ENCODE measurements at regions not wholly inside any gene's neighbourhood (a gene's known extent, or its start where the extent isn't known, plus 50 kb on each side); places are given as distances from the start of the nearest gene placed in this dataset.

DNA sequence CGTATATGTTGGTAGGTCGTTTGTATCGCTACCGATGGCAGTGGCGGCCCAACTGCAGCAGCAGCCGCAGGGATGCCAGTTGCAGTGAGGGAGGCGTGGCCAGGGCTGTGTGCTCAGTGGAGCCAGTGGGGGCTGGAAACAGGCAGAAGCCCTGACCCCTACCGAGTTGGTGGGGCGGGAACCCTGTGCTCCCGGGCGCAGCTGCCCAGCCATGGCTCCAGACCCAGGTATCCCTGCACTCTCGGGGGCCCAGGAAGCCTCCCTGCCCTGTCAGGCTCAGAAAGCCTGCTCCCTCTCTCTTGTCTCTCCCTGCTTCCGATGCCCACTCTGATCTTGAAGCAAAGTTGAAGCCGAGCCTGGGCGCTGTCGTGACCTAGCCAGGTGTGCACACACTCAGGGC lies 78.6 kb upstream of the ITGB1 start:
- no peak for TF ChIP-seq CTCF (IDR thresholded peaks at IDR 0.05; ENCODE audit: partially characterized antibody, unreplicated experiment)

DNA sequence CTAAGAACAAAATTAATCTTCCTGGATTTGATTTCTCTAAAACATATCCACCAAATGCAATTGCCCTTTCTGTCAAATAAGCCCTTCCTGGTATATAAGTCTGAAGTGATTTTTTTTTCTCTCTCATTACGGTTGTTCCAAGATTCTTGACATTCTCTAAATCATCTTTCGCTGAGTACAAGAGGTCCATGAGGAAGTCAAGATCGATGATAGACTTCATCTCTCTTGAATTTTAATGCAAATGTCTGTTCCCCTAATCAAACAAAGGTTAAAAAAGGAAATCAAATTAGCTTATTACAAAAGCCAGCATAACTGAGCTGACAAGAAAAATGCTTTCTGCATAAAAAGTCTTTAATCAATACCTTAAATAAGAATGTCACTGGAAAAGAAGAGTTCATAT lies 77.4 kb upstream of the ITGB1 start:
- no peak for DNase-seq
- H3K4me1 Mint-ChIP-seq (ENCODE audit: low read depth, unreplicated experiment), result no peaks in the 10 kb centered on the region
- TF ChIP-seq CTCF (IDR thresholded peaks at IDR 0.05; ENCODE audit: partially characterized antibody, unreplicated experiment), result no peak
- H3K36me3 Mint-ChIP-seq (ENCODE audit: unreplicated experiment), result no peaks in the 10 kb centered on the region
- no peak overlapping the region for H3K27ac Mint-ChIP-seq (ENCODE audit: unreplicated experiment)
- H3K27me3 Mint-ChIP-seq (ENCODE audit: unreplicated experiment), result no peaks in the 10 kb centered on the region
- no peak overlapping the region for H3K4me3 Mint-ChIP-seq (ENCODE audit: unreplicated experiment)
- H3K9me3 Mint-ChIP-seq (ENCODE audit: unreplicated experiment), result peaks cover 3% of the 10 kb centered on the region

More for the DNA sequence above, 78.6 kb upstream of the ITGB1 start:
- Mint-ChIP-seq H3K27ac (ENCODE audit: unreplicated experiment) (no peak overlapping the region), H3K4me1 (ENCODE audit: low read depth, unreplicated experiment) (peaks cover 9% of the 10 kb centered on the region), H3K36me3 (ENCODE audit: unreplicated experiment) (no peaks in the 10 kb centered on the region), H3K4me3 (ENCODE audit: unreplicated experiment) (no peak overlapping the region), H3K9me3 (ENCODE audit: unreplicated experiment) (peaks cover 4% of the 10 kb centered on the region), H3K27me3 (ENCODE audit: unreplicated experiment) (peaks cover 3% of the 10 kb centered on the region)
- no peak for DNase-seq

DNA sequence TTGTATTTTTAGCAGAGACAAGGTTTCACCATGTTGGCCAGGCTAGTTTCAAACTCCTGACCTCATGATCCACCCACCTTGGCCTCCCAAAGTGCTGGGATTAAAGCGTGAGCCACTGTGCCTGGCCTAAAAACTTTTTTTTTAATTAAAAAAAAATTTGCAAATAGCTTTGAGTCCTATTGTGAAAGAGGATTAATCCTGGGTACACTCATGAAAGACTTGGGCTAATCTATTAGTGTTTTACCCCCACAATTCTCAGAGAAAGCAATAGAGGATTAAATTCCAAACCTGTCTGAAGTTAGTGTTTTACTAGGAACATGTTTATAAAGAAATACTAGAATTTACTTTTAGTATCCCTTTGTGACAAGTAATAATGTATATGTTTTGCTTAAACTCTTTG lies 76.9 kb upstream of the ITGB1 start:
- peaks cover 3% of the 10 kb centered on the region for H3K9me3 Mint-ChIP-seq (ENCODE audit: unreplicated experiment)
- H3K4me1 Mint-ChIP-seq (ENCODE audit: low read depth, unreplicated experiment), result no peaks in the 10 kb centered on the region
- TF ChIP-seq CTCF (IDR thresholded peaks at IDR 0.05; ENCODE audit: partially characterized antibody, unreplicated experiment), result no peak
- DNase-seq, result no peak
- H3K27me3 Mint-ChIP-seq (ENCODE audit: unreplicated experiment), result no peaks in the 10 kb centered on the region
- no peak overlapping the region for H3K4me3 Mint-ChIP-seq (ENCODE audit: unreplicated experiment)
- H3K27ac Mint-ChIP-seq (ENCODE audit: unreplicated experiment), result no peak overlapping the region
- no peaks in the 10 kb centered on the region for H3K36me3 Mint-ChIP-seq (ENCODE audit: unreplicated experiment)

- peaks cover 3% of the 10 kb centered on the region for H3K9me3 Mint-ChIP-seq (ENCODE audit: unreplicated experiment)
- H3K27ac Mint-ChIP-seq (ENCODE audit: unreplicated experiment), result no peak overlapping the region
- H3K4me1 Mint-ChIP-seq (ENCODE audit: low read depth, unreplicated experiment), result no peaks in the 10 kb centered on the region
- no peaks in the 10 kb centered on the region for H3K36me3 Mint-ChIP-seq (ENCODE audit: unreplicated experiment)
- no peak overlapping the region for H3K4me3 Mint-ChIP-seq (ENCODE audit: unreplicated experiment)
- no peaks in the 10 kb centered on the region for H3K27me3 Mint-ChIP-seq (ENCODE audit: unreplicated experiment)
- no peak for TF ChIP-seq CTCF (IDR thresholded peaks at IDR 0.05; ENCODE audit: partially characterized antibody, unreplicated experiment)
- no peak for DNase-seq
These were observed 74.7 kb upstream of the ITGB1 start for GRCh38 chr10:33032654-33033151.

- H3K4me1 Mint-ChIP-seq (ENCODE audit: low read depth, unreplicated experiment), result no peaks in the 10 kb centered on the region
- H3K27me3 Mint-ChIP-seq (ENCODE audit: unreplicated experiment), result no peaks in the 10 kb centered on the region
- H3K9me3 Mint-ChIP-seq (ENCODE audit: unreplicated experiment), result peaks cover 3% of the 10 kb centered on the region
- no peak for TF ChIP-seq CTCF (IDR thresholded peaks at IDR 0.05; ENCODE audit: partially characterized antibody, unreplicated experiment)
- no peak overlapping the region for H3K4me3 Mint-ChIP-seq (ENCODE audit: unreplicated experiment)
- DNase-seq, result no peak
- no peaks in the 10 kb centered on the region for H3K36me3 Mint-ChIP-seq (ENCODE audit: unreplicated experiment)
- H3K27ac Mint-ChIP-seq (ENCODE audit: unreplicated experiment), result no peak overlapping the region
These were observed 74.0 kb upstream of the ITGB1 start for GRCh38 chr10:33031815-33032653.
